Stimulated activated CD4-positive, alpha-beta T cell treated with anti-CD3 and anti-CD28 coated beads, Interleukin-4, amount 100 ng/mL, for 48 hours (primary cell): ENCODE measurements at regions not wholly inside any gene's neighbourhood (a gene's known extent, or its start where the extent isn't known, plus 50 kb on each side); places are given as distances from the start of the nearest gene placed in this dataset.

ENCODE experiments used
- DNase-seq, 2 donors: peaks; one replicate each; pipeline ENCODE4 v3.0.0-alpha.2; 2020; ENCODE audit warnings: low read depth in 2 of 2

DNA sequence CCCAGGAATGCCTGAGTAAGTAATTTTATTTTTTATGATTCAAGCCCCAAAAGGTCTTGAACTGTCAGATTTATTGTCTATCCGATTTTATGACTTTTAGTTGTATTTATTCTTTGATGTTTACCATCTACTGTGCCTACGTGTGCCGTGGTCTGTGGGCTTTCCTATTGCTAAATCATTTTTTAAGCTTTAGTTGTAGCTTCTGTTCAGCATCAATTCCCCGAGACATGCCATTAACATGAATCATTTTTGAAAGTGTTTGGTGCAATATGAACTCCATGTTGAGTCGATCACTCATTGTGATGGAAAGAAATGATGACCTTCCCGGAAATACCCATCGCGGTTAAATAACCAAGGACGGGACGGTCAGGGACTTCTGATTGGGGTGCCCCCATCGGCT is 268.7 kb upstream of the THRB start:
- DNase-seq: no peak

DNA sequence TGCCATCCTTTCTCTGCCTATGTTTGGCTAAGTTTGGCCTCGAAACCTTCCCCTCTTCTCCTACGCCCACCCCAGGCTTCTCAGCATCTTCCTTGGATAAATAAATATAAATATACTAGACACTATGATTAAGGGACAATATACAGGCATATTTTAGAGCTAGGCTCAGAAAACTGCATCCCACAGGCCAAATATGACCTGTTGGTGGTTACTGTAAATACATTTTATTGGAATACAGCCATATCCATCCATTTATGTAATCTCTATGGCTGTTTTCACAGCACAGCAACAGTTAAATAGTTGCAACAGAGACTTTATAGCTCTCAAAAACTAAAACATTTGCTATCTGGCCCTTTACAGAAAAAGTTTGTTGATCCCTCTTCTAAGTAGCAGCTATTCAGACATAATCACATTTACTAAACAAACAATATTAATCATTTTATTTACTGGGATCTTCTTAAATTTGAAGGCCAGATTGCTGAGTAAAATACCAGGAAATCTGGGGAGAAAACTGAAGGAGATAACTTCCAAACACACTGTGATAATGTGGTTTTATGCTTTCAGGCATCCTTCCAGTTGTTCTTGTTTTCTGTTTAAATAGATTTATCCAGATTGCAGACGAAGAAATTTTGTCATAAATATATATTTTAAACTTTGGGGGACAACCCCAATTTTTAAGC is 269.7 kb upstream of the THRB start:
- no peak for DNase-seq

- DNase-seq: no peak
These were observed 270.7 kb upstream of the THRB start for GRCh38 chr3:24765399-24765798.

DNA sequence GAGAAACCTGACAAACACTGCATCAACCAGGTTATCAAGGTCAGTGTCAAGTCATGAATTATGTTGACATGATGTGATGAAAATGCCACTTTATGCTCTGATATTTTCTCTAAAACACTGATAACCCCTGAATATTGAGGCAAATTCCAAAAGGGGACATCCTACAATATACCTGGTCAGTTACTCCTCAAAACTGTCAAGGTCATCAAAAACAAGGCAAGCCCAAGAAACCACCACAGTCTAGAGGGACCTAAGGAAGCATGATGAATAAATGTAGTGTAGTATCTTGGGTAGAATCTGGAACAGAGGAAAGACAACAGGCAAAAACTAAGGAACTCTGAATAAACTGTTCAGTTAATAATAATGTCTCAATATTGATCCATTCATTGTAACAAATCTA is 275.3 kb upstream of the THRB start:
- DNase-seq: no peak

- DNase-seq: no peak
These were observed 279.1 kb upstream of the THRB start for GRCh38 chr3:24773798-24774197.

DNA sequence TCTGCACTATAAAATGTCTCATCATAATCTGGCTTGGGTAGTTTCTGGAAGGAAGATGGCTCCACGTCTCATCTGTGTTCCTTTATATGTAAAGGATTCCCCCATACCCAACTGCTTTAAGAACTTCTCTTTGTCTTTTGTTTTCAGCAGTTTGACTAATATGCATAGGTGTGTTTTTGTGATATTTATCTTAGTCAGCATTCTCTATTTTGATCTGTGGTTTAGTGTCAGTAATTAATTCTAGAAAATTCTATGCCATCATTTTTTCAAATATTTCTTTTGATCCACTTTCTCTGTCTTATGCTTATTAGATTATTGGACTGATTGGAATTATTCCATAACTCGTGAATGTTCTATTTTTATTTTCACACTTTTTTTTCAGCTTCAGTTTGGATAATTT is 286.3 kb upstream of the THRB start:
- no peak for DNase-seq

DNA sequence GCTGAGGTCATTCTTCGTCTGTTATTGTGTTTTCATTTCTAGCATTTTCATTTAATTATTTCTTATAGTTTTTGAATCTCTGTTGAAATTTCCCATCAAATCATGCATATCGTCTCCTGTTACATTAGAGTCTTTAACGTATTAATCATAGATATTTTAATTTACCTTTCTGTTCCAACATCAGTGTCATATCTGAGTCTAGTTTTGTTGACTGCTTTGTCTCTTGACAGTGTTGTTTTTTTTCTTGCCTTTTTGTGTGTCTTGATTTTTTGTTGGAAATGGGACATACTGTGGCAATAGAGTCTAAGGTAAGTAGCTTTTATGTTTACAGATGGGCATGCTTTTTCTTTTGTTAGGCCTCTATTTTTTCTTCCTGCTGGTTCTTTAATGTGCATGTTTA is 286.8 kb upstream of the THRB start:
- no peak for DNase-seq

- no peak for DNase-seq
These were observed 299.2 kb upstream of the THRB start for GRCh38 chr3:24793896-24794295.

DNA sequence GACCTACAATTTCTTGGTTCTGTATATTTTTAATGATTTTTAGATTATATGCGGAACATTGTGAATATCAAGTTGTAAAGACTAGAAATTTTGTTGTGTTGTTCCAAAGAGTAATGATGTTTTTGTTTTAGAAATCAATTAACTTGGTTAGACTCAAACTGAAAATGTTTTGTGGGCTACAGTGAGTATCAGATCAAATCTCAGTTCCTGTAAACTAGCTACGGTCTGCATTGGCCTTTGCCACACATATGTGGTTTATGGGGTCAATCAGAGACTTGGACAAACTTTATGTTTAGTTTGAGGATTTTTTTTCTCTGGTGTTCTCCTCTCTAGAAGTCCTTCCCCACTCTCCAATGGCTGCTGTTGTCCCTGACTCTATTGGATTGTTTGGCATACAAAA is 308.0 kb upstream of the THRB start:
- DNase-seq: no peak

DNA sequence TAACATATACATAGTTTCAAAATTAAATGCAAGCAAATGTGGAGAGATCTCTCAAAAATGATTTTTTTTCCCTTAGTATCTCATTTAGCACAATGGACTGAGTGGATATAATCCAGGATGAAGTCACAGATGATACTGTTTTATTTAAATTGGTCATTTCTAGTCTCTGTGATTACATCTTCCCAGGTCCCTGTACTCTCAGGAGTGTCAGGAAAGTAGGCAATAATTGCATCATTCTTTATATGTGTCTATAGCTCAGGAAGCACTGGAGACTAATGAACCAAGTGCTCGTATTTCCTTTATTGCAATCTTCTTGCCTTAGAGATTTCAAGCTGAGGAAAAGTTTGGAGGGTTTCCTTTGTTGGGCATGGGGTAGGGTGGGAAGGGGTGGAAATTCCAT is 309.4 kb upstream of the THRB start:
- DNase-seq: no peak

DNA sequence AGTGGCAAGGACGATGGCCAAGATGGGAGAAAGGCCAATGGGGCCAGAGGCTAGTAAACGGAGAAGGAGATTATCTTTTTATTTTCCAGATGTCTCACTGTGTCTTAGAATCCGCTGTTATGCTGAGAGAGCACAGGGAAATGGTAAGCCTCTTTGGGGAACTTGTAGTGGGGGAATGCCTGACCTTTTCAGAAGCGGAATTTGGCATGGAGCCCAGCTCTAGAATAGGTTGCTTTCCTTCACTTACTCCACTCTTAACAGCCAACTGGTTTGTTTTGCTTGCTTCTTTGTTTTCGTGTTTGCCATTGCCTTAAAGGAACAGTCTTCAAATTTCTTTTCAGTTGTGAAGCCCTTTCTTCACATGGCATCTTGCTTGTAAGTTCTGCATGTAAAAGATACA is 316.2 kb upstream of the THRB start:
- DNase-seq: no peak

DNA sequence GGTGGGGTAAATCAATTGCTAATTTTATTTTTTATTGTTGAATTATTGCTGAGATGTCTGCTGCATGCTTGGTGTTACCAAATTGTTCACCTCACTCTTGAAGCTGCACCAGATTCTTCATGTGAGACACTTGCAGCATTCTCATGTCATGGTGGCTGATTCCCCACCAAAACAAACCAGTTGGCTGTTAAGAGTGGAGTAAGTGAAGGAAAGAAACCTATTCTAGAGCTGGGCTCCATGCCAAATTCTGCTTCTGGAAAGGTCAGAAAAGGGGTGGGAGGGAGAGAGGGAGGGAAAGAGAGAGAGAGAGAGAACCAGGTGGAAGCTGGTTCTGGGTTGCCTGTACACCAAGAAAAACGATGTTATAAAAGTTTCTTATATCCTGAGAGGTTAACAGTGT is 317.5 kb upstream of the THRB start:
- no peak for DNase-seq

DNA sequence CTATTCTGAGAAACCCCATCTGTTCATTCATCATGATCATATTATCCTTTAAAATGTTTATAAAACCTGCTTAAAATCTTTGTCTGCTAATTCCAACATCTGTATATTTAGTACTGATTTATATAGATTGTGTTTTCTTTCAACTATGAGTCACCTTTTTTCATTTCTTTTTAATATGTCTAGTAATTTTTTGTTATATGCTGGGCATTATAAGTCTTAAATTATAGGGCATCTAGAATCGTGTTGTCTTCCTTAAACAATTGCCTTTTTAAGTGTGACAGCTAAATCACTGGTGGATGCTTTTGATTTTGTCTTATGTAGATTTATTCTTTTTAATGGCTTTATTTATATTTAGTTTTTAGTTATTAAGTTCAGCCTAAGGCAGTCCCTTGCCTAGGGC is 323.4 kb upstream of the THRB start:
- no peak for DNase-seq

DNA sequence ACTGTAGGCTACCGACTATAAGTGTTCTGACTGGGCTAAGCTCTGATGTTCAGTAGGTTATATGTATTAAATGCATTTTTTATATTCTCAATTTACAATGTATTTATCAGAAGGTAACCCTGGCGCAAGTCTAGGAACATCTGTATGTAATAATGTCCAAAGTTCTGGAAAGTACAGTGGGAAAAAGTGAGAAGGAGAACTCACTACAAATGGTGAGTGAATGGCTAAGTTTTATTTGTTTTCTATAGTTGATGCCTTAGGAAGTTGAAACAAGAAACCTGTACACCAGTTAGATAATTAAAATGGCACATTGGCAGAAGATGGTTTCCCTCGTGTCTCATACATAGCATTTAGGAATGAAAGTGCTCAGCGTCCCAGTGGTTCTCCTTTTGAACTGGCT is 333.4 kb upstream of the THRB start:
- DNase-seq: no peak

- DNase-seq: no peak
These were observed 333.9 kb upstream of the THRB start for GRCh38 chr3:24828551-24828950.

- no peak for DNase-seq
These were observed 334.4 kb upstream of the THRB start for GRCh38 chr3:24829011-24829581.

- DNase-seq: no peak
These were observed 335.1 kb upstream of the THRB start for GRCh38 chr3:24829629-24830229.

DNA sequence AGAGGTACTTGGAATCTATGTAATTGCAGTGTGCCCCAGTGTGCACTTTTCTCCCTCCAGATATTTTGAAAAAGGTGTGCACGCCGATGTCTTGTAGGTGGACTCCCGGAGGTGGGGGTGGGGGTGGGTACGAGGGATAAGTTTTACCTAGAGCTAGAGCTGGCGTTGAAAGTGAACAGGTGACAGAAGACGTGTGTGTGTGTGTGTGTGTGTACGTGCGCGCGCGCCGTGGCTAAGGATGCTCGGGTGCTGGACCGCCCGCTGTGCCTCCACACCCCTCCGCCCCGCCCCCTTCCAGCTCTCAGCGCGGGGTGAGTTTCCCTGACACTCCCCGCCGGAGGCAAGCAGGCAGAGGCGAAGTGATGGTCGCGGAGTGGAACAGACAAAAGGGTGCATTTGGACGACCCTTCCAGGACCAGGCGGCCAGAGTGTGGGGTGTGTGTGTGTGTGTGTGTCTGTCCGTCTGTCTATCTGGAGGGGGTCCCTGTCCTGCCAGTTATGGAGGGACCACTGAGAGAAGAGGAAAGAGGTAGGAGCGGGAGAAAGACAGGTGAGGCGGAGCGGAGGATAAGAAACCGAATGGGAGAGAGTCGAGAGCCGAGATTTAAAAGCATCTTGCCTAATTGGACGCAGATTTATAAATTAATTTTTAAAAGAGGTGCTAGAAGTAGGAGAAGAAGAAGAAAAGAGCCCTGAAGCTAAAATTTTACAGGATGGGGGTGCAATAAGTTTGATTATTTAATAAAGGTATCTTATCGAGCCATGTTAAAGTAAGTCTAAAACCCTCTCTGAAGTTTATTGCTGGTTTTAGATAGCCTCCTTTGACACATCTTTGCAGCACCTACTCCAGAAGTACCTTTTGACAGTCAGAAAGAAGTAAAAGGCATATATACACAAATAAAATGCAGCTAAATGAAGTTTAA is 335.8 kb upstream of the THRB start:
- no peak for DNase-seq

- DNase-seq: no peak
These were observed 336.6 kb upstream of the THRB start for GRCh38 chr3:24831221-24831620.

GRCh38 chr3:24832891-24833290 is 338.2 kb upstream of the THRB start:
- no peak for DNase-seq

GRCh38 chr3:24834442-24834841 is 339.8 kb upstream of the THRB start:
- no peak for DNase-seq

GRCh38 chr3:24835510-24835909 is 340.9 kb upstream of the THRB start:
- DNase-seq: no peak

- no peak for DNase-seq
These were observed 343.0 kb upstream of the THRB start for GRCh38 chr3:24837601-24838000.
